ENCODE measurements at regions not wholly inside any gene's neighbourhood (a gene's known extent, or its start where the extent isn't known, plus 50 kb on each side); places are given as distances from the start of the nearest gene placed in this dataset.
"Not testable (repeated sequence)": the region's sequence is repeated elsewhere in the genome, so short reads cannot be mapped to it uniquely, and the experiment has no call there.

DNA sequence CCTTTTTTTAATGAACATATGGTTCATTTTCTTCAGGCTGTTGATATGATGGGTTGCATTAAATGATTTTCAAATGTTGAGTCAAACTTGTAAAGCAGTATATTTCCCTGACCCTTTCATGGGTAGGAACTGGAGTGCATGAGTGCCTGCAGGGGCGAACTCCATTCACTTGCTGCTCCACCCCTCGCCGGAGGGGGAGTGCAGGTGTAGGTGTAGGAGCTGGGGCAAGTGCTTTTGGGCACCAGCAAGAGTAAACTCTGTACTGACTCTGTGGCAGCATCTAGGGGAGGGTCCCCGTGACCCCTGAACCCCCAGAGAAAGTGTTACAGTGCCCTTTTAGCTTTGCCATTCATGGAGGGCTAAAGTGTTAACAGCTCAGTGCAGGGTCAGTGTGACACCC lies 290.3 kb downstream of the CNTNAP3B start:
- TF ChIP-seq, protein P1, sequence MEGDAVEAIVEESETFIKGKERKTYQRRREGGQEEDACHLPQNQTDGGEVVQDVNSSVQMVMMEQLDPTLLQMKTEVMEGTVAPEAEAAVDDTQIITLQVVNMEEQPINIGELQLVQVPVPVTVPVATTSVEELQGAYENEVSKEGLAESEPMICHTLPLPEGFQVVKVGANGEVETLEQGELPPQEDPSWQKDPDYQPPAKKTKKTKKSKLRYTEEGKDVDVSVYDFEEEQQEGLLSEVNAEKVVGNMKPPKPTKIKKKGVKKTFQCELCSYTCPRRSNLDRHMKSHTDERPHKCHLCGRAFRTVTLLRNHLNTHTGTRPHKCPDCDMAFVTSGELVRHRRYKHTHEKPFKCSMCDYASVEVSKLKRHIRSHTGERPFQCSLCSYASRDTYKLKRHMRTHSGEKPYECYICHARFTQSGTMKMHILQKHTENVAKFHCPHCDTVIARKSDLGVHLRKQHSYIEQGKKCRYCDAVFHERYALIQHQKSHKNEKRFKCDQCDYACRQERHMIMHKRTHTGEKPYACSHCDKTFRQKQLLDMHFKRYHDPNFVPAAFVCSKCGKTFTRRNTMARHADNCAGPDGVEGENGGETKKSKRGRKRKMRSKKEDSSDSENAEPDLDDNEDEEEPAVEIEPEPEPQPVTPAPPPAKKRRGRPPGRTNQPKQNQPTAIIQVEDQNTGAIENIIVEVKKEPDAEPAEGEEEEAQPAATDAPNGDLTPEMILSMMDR (IDR thresholded peaks at IDR 0.05; ENCODE audit: low read depth, low read length, missing input control), result not testable (repeated sequence)
- TF ChIP-seq, protein P2, sequence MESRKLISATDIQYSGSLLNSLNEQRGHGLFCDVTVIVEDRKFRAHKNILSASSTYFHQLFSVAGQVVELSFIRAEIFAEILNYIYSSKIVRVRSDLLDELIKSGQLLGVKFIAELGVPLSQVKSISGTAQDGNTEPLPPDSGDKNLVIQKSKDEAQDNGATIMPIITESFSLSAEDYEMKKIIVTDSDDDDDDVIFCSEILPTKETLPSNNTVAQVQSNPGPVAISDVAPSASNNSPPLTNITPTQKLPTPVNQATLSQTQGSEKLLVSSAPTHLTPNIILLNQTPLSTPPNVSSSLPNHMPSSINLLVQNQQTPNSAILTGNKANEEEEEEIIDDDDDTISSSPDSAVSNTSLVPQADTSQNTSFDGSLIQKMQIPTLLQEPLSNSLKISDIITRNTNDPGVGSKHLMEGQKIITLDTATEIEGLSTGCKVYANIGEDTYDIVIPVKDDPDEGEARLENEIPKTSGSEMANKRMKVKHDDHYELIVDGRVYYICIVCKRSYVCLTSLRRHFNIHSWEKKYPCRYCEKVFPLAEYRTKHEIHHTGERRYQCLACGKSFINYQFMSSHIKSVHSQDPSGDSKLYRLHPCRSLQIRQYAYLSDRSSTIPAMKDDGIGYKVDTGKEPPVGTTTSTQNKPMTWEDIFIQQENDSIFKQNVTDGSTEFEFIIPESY (IDR thresholded peaks at IDR 0.05), result not testable (repeated sequence)
- not testable (repeated sequence) for TF ChIP-seq SP1 (IDR thresholded peaks at IDR 0.05); JUND (IDR thresholded peaks at IDR 0.05); GABPA (IDR thresholded peaks at IDR 0.05 in 1 of 2, conservative IDR thresholded peaks at IDR 0.05 in 1 of 2)
- TF ChIP-seq, protein P3, sequence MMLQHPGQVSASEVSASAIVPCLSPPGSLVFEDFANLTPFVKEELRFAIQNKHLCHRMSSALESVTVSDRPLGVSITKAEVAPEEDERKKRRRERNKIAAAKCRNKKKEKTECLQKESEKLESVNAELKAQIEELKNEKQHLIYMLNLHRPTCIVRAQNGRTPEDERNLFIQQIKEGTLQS (IDR thresholded peaks at IDR 0.05), result not testable (repeated sequence)
